ENCODE measurements at regions not wholly inside any gene's neighbourhood (a gene's known extent, or its start where the extent isn't known, plus 50 kb on each side); places are given as distances from the start of the nearest gene placed in this dataset.

DNA sequence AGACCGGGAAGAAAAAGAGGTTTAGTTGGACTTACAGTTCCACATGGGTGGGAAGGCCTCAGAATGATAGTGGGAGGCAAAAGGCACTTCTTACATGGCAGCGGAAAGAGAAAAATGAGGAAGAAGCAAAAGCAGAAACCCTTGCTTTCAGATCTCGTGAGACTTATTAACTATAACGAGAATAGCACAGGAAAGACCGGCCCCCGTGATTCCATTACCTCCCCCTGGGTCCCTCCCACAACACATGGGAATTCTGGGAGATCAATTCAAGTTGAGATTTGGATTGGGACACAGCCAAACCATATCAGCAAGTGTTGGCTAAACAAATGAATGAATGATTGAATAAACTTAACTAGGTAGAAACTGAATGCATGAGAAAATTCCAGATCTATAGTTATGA is 85.3 kb upstream of the PARP11 start:
- DNase-seq (ENCODE audit: low read depth), result no peak
- TF ChIP-seq, protein P1, sequence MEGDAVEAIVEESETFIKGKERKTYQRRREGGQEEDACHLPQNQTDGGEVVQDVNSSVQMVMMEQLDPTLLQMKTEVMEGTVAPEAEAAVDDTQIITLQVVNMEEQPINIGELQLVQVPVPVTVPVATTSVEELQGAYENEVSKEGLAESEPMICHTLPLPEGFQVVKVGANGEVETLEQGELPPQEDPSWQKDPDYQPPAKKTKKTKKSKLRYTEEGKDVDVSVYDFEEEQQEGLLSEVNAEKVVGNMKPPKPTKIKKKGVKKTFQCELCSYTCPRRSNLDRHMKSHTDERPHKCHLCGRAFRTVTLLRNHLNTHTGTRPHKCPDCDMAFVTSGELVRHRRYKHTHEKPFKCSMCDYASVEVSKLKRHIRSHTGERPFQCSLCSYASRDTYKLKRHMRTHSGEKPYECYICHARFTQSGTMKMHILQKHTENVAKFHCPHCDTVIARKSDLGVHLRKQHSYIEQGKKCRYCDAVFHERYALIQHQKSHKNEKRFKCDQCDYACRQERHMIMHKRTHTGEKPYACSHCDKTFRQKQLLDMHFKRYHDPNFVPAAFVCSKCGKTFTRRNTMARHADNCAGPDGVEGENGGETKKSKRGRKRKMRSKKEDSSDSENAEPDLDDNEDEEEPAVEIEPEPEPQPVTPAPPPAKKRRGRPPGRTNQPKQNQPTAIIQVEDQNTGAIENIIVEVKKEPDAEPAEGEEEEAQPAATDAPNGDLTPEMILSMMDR (IDR thresholded peaks at IDR 0.05; ENCODE audit: insufficient read depth, low read depth, low read length, missing control alignments), result no peak
- no peak overlapping the region for H3K4me3 ChIP-seq (ENCODE audit: low read depth, low read length)

DNA sequence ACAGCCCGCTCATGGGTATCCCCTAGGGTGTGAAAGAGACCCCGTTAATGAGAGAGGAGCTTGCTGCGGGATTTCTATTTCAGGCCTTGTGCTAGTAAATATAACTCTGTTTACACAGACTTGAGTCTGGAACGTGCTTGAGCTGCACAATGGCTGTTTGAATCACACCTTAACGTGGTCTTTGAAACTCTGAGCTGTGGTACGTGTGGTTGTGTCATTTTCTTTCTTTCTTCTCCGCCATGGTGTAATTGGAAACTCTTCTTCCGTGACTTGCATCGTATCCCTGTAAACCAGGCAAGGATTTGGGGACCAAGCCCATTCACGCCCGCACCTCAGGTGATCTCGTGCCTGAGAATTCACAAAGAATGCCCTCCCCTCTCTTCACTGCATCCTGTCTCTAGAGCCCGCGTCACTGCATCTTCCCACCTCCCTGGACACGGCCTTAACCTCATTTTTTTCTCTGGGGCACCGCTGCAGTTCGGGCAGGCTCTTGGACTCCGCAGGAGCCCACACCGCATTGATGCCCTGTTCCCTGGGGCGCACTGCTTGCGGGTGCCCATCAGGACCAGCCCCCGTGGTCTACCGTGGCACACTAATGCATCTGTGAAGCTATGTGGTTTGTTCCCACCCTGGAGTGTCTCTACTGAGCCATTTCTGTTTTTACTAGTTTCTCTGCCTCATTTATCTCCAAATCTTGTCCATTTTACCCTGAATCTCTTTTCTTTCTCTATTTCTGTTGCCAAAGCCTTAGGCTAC is 78.4 kb upstream of the PARP11 start:
- no peak for DNase-seq (ENCODE audit: low read depth)
- no peak overlapping the region for H3K4me3 ChIP-seq (ENCODE audit: low read depth, low read length)
- TF ChIP-seq, protein P1 (IDR thresholded peaks at IDR 0.05; ENCODE audit: insufficient read depth, low read depth, low read length, missing control alignments), result no peak

GRCh38 chr12:3950714-3951320 is 77.6 kb upstream of the PARP11 start:
- no peak for DNase-seq (ENCODE audit: low read depth)
- H3K4me3 ChIP-seq (ENCODE audit: low read depth, low read length), result no peak overlapping the region
- TF ChIP-seq, protein P1 (IDR thresholded peaks at IDR 0.05; ENCODE audit: insufficient read depth, low read depth, low read length, missing control alignments), result no peak

GRCh38 chr12:3947781-3948180 is 74.6 kb upstream of the PARP11 start:
- no peak for DNase-seq (ENCODE audit: low read depth)
- TF ChIP-seq, protein P1 (IDR thresholded peaks at IDR 0.05; ENCODE audit: insufficient read depth, low read depth, low read length, missing control alignments), result no peak
- no peak overlapping the region for H3K4me3 ChIP-seq (ENCODE audit: low read depth, low read length)

- TF ChIP-seq, protein P1 (IDR thresholded peaks at IDR 0.05; ENCODE audit: insufficient read depth, low read depth, low read length, missing control alignments), result no peak
- DNase-seq (ENCODE audit: low read depth), result no peak
- no peak overlapping the region for H3K4me3 ChIP-seq (ENCODE audit: low read depth, low read length)
These were observed 72.5 kb upstream of the PARP11 start for GRCh38 chr12:3945671-3946070.

DNA sequence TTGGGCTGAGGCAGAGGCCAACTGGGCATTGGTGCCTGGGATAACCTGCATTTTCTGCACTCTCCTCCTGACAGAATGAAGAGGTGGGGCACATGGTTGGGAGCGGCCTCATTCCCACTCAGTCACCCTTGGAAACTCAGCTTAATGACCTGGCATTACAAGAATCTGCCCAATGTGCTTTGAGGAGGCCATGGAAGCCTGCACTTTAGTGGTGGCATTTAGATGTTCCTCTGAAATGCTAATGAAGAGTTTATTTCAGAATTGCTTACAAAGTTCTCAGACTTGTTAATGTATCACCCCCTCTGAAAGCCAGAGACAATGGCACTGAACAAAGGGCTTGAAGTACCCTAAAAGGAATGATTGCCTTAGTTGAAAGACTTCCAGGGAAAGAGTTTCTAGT is 71.4 kb upstream of the PARP11 start:
- DNase-seq (ENCODE audit: low read depth), result no peak
- TF ChIP-seq, protein P1 (IDR thresholded peaks at IDR 0.05; ENCODE audit: insufficient read depth, low read depth, low read length, missing control alignments), result no peak

More for the DNA sequence above, 71.4 kb upstream of the PARP11 start:
- no peak overlapping the region for H3K4me3 ChIP-seq (ENCODE audit: low read depth, low read length)
